ENCODE measurements at regions not wholly inside any gene's neighbourhood (a gene's known extent, or its start where the extent isn't known, plus 50 kb on each side); places are given as distances from the start of the nearest gene placed in this dataset.

DNA sequence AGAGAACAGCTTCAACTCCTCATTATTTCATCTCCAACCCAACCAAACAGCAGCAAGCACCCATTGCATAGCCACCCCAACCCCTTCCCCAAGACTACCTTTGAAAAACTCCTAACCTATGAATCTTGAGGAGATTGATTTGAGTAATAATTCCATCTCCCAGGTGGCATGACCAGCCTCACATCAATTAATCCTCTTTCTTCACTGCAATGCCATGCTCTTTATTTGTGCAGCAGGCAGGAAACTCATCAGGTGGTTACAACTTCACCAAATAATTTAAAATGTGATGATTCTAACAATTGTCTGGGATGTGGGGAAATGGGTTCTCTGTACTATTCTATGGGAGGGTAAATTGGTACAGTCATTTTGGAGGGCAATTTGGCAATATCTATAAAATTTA lies 68.1 kb upstream of the POMGNT2 start:
- Histone ChIP-seq H3K27ac (ENCODE audit: insufficient read depth, low read depth, low read length) (no peak overlapping the region), H3K4me1 (ENCODE audit: control insufficient read depth, extremely low read depth, insufficient read depth, low read length) (peaks cover 17% of the 10 kb centered on the region), H3K27me3 (ENCODE audit: control insufficient read depth in 2 of 2, insufficient read depth in 2 of 2, low read length in 2 of 2) (no peaks in the 10 kb centered on the region), H2AFZ (ENCODE audit: low read depth, low read length) (no peak overlapping the region), H3K36me3 (ENCODE audit: control insufficient read depth in 2 of 2, extremely low read depth in 1 of 2, insufficient read depth in 2 of 2, low read length in 2 of 2) (no peaks in the 10 kb centered on the region), H3K9me3 (replicated peaks; ENCODE audit: control insufficient read depth, insufficient read depth, low read length) (no peaks in the 10 kb centered on the region), H3K4me3 (replicated peaks in 1 of 3; ENCODE audit: insufficient read depth in 1 of 3, low read depth in 1 of 3, low read length in 3 of 3) (no peak overlapping the region), H3K9ac (replicated peaks; ENCODE audit: extremely low read depth, insufficient read depth, low read length) (no peak overlapping the region), H3K79me2 (ENCODE audit: control insufficient read depth, insufficient read depth, low read length) (no peaks in the 10 kb centered on the region), H3K9me1 (replicated peaks; ENCODE audit: control insufficient read depth, extremely low read depth, insufficient read depth, low read length) (no peaks in the 10 kb centered on the region), H4K20me1 (replicated peaks; ENCODE audit: control insufficient read depth, extremely low read depth, insufficient read depth, low read length) (no peaks in the 10 kb centered on the region), H3K4me2 (ENCODE audit: insufficient read depth, low read length) (no peak overlapping the region)
- intact Hi-C loops (cut with micrococcal nuclease) = no loop called here
- ChIA-PET CTCF (interaction anchor here (3.3 kb wide), 1 partner anchor 12 kb away, joined by 22 read pairs; no protein-coding TSS in a partner anchor), POLR2A (no interaction called here)
- TF ChIP-seq MAX (IDR thresholded peaks at IDR 0.05; ENCODE audit: insufficient read depth, insufficient read length) (no peak), JUN (IDR thresholded peaks at IDR 0.05; ENCODE audit: borderline replicate concordance, insufficient read depth, insufficient read length, low read depth) (no peak)
- no TSS peak for BruUV-seq (replicated peaks)
- DNase-seq (ENCODE audit: low read depth, low spot score) (no peak), FAIRE-seq (no peak)
- dilution Hi-C loops (cut with MboI; ENCODE audit: extremely low pct_ligation_motif_present, low sequenced_read_pairs) = no loop called here

GRCh38 chr3:43171748-43172147 lies 65.9 kb upstream of the POMGNT2 start:
- H3K27me3 ChIP-seq (ENCODE audit: control insufficient read depth in 2 of 2, insufficient read depth in 2 of 2, low read length in 2 of 2) = no peaks in the 10 kb centered on the region
- no peak overlapping the region for H3K4me3 ChIP-seq (replicated peaks in 1 of 3; ENCODE audit: insufficient read depth in 1 of 3, low read depth in 1 of 3, low read length in 3 of 3)
- POLR2A ChIA-PET = interaction anchor here (0.5 kb wide), 1 partner anchor 52 kb away, joined by 6 read pairs; no protein-coding TSS in a partner anchor
- no peaks in the 10 kb centered on the region for H3K9me1 ChIP-seq (replicated peaks; ENCODE audit: control insufficient read depth, extremely low read depth, insufficient read depth, low read length)
- DNase-seq (ENCODE audit: low read depth, low spot score) = no peak
- H3K36me3 ChIP-seq (ENCODE audit: control insufficient read depth in 2 of 2, extremely low read depth in 1 of 2, insufficient read depth in 2 of 2, low read length in 2 of 2) = no peaks in the 10 kb centered on the region
- no peaks in the 10 kb centered on the region for H4K20me1 ChIP-seq (replicated peaks; ENCODE audit: control insufficient read depth, extremely low read depth, insufficient read depth, low read length)
- H3K79me2 ChIP-seq (ENCODE audit: control insufficient read depth, insufficient read depth, low read length) = no peaks in the 10 kb centered on the region
- intact Hi-C loops (cut with micrococcal nuclease) (no loop called here), dilution Hi-C loops (cut with MboI; ENCODE audit: extremely low pct_ligation_motif_present, low sequenced_read_pairs) (no loop called here)
- no peak overlapping the region for H3K9ac ChIP-seq (replicated peaks; ENCODE audit: extremely low read depth, insufficient read depth, low read length)
- no peaks in the 10 kb centered on the region for H3K9me3 ChIP-seq (replicated peaks; ENCODE audit: control insufficient read depth, insufficient read depth, low read length)
- H3K27ac ChIP-seq (ENCODE audit: insufficient read depth, low read depth, low read length) = no peak overlapping the region
- no peak overlapping the region for H3K4me2 ChIP-seq (ENCODE audit: insufficient read depth, low read length)
- TF ChIP-seq JUN (IDR thresholded peaks at IDR 0.05; ENCODE audit: borderline replicate concordance, insufficient read depth, insufficient read length, low read depth) (no peak), POLR2A (IDR thresholded peaks at IDR 0.05; ENCODE audit: low read depth, low read length) (no peak), FOS (IDR thresholded peaks at IDR 0.05; ENCODE audit: borderline replicate concordance, insufficient read depth, low read length) (no peak), POLR2AphosphoS5 (IDR thresholded peaks at IDR 0.05; ENCODE audit: insufficient read depth, low read depth, low read length) (no peak), MAX (IDR thresholded peaks at IDR 0.05; ENCODE audit: insufficient read depth, insufficient read length) (no peak), EZH2 (IDR thresholded peaks at IDR 0.05; ENCODE audit: borderline replicate concordance, low read depth, low read length, severe bottlenecking) (no peak), MYC (IDR thresholded peaks at IDR 0.05; ENCODE audit: low read depth, low read length) (no peak), GATA2 (IDR thresholded peaks at IDR 0.05; ENCODE audit: insufficient read depth, insufficient read length, low read depth, low read length) (no peak)
- TF ChIP-seq, protein P1, sequence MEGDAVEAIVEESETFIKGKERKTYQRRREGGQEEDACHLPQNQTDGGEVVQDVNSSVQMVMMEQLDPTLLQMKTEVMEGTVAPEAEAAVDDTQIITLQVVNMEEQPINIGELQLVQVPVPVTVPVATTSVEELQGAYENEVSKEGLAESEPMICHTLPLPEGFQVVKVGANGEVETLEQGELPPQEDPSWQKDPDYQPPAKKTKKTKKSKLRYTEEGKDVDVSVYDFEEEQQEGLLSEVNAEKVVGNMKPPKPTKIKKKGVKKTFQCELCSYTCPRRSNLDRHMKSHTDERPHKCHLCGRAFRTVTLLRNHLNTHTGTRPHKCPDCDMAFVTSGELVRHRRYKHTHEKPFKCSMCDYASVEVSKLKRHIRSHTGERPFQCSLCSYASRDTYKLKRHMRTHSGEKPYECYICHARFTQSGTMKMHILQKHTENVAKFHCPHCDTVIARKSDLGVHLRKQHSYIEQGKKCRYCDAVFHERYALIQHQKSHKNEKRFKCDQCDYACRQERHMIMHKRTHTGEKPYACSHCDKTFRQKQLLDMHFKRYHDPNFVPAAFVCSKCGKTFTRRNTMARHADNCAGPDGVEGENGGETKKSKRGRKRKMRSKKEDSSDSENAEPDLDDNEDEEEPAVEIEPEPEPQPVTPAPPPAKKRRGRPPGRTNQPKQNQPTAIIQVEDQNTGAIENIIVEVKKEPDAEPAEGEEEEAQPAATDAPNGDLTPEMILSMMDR (IDR thresholded peaks at IDR 0.05; ENCODE audit: extremely low read depth in 1 of 2, insufficient read depth in 1 of 2, low read depth in 1 of 2, low read length in 2 of 2) = no peak
- no peak for FAIRE-seq
- no peak overlapping the region for H2AFZ ChIP-seq (ENCODE audit: low read depth, low read length)
- BruUV-seq (replicated peaks) = no TSS peak
- H3K4me1 ChIP-seq (ENCODE audit: control insufficient read depth, extremely low read depth, insufficient read depth, low read length) = peaks cover 5% of the 10 kb centered on the region
- CTCF ChIA-PET = interaction anchor here (1.7 kb wide), 1 partner anchor 10 kb away, joined by 4 read pairs; no protein-coding TSS in a partner anchor
